ENCODE measurements at regions not wholly inside any gene's neighbourhood (a gene's known extent, or its start where the extent isn't known, plus 50 kb on each side); places are given as distances from the start of the nearest gene placed in this dataset.
A peak's percentile ranks its signal among the peaks of the same experiment; 100 is the strongest.

GRCh38 chr4:35993606-35994005, 250.7 kb downstream of the ARAP2 start:
- no peak for TF ChIP-seq CTCF (IDR thresholded peaks at IDR 0.05; ENCODE audit: low read depth, low read length)
- no peak for DNase-seq (ENCODE audit: low read depth, low spot score)
- H3K4me3 ChIP-seq (ENCODE audit: low read depth, low read length) = no peak overlapping the region
- in situ Hi-C loops (cut with HindIII; ENCODE audit: low sequenced_read_pairs) = no loop called here

GRCh38 chr4:36000941-36001557, 243.3 kb downstream of the ARAP2 start:
- no peak overlapping the region for H3K4me3 ChIP-seq (ENCODE audit: low read depth, low read length)
- in situ Hi-C loops (cut with HindIII; ENCODE audit: low sequenced_read_pairs) = no loop called here
- DNase-seq (ENCODE audit: low read depth, low spot score) = no peak
- TF ChIP-seq CTCF (IDR thresholded peaks at IDR 0.05; ENCODE audit: low read depth, low read length) = no peak

- no peak overlapping the region for H3K4me3 ChIP-seq (ENCODE audit: low read depth, low read length)
- no peak for TF ChIP-seq CTCF (IDR thresholded peaks at IDR 0.05; ENCODE audit: low read depth, low read length)
- in situ Hi-C loops (cut with HindIII; ENCODE audit: low sequenced_read_pairs) = no loop called here
- no peak for DNase-seq (ENCODE audit: low read depth, low spot score)
These were observed 241.3 kb downstream of the ARAP2 start for GRCh38 chr4:36003051-36003450.

GRCh38 chr4:36004204-36004851, 240.0 kb downstream of the ARAP2 start:
- no peak overlapping the region for H3K4me3 ChIP-seq (ENCODE audit: low read depth, low read length)
- in situ Hi-C loops (cut with HindIII; ENCODE audit: low sequenced_read_pairs) = no loop called here
- TF ChIP-seq CTCF (IDR thresholded peaks at IDR 0.05; ENCODE audit: low read depth, low read length) = no peak
- DNase-seq (ENCODE audit: low read depth, low spot score) = no peak

GRCh38 chr4:36006226-36006625, 238.1 kb downstream of the ARAP2 start:
- in situ Hi-C loops (cut with HindIII; ENCODE audit: low sequenced_read_pairs) = no loop called here
- no peak for TF ChIP-seq CTCF (IDR thresholded peaks at IDR 0.05; ENCODE audit: low read depth, low read length)
- peak; percentile 60 for DNase-seq (ENCODE audit: low read depth, low spot score)
- no peak overlapping the region for H3K4me3 ChIP-seq (ENCODE audit: low read depth, low read length)

- no peak for TF ChIP-seq CTCF (IDR thresholded peaks at IDR 0.05; ENCODE audit: low read depth, low read length)
- in situ Hi-C loops (cut with HindIII; ENCODE audit: low sequenced_read_pairs) = no loop called here
- H3K4me3 ChIP-seq (ENCODE audit: low read depth, low read length) = no peak overlapping the region
- no peak for DNase-seq (ENCODE audit: low read depth, low spot score)
These were observed 233.9 kb downstream of the ARAP2 start for GRCh38 chr4:36010397-36010929.

All from astrocyte of the spinal cord (primary cell).